ENCODE measurements at regions not wholly inside any gene's neighbourhood (a gene's known extent, or its start where the extent isn't known, plus 50 kb on each side); places are given as distances from the start of the nearest gene placed in this dataset.

GRCh38 chr6:10465629-10466499 lies 51.0 kb upstream of the TFAP2A start:
- Mint-ChIP-seq H3K36me3 (no peaks in the 10 kb centered on the region), H3K4me1 (peaks cover 0 to 3% (median 2%) of the 10 kb centered on the region in 3 donors), H3K27me3 (peaks cover 7% of the 10 kb centered on the region), H3K9me3 (peaks cover 0 to 2% (median 0%) of the 10 kb centered on the region in 3 donors), H3K27ac (no peak overlapping the region), H3K4me3 (peak overlapping the region in 1 of 4 donors; percentile 20)

All from IgD-negative memory B cell (primary cell).